ENCODE measurements at regions not wholly inside any gene's neighbourhood (a gene's known extent, or its start where the extent isn't known, plus 50 kb on each side); places are given as distances from the start of the nearest gene placed in this dataset.

GRCh38 chr2:109066917-109067597 lies 61.9 kb upstream of the SH3RF3 start:
- Histone ChIP-seq H3K4me3 (no peak overlapping the region), H3K4me1 (no peaks in the 10 kb centered on the region), H3K36me3 (no peaks in the 10 kb centered on the region), H3K27me3 (no peaks in the 10 kb centered on the region), H3K27ac (no peak overlapping the region), H3K9me3 (no peaks in the 10 kb centered on the region)
- no peak for ATAC-seq
- intact Hi-C loops (cut with DNase I) = no loop called here
- TF ChIP-seq CTCF (IDR thresholded peaks at IDR 0.05) = no peak
- no peak for DNase-seq
- 74 to 81% methylated on average over 19 of the region's 19 CpGs for WGBS, 2 donors
- no peak for FAIRE-seq

DNA sequence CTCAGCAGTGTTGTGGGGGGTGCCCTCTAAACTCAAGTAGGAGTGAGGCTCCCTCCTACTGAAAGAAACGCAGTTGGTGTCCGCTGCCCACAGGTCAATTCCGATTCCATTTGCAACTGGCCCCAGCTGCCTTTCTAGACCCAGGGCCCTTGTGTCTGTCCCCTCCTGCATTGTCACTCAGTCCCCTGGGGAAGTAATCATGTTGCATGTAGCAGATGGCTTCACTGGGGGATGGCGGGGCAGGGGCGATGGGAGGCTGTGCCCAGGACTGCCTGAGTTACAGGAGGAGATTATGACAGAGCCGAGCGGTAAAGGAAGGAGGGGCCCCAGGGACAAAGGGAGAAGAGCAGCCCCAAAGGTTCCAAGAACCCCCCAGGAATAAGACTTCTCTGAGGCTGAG lies 62.5 kb upstream of the SH3RF3 start:
- Histone ChIP-seq H3K36me3 (no peaks in the 10 kb centered on the region), H3K4me3 (no peak overlapping the region), H3K4me1 (no peaks in the 10 kb centered on the region), H3K27ac (no peak overlapping the region), H3K27me3 (no peaks in the 10 kb centered on the region), H3K9me3 (no peaks in the 10 kb centered on the region)
- intact Hi-C loops (cut with DNase I) = no loop called here
- DNase-seq (no peak), ATAC-seq (no peak), FAIRE-seq (no peak)
- TF ChIP-seq CTCF (IDR thresholded peaks at IDR 0.05) = no peak
- 76 to 93% methylated on average over 7 of the region's 7 CpGs for WGBS, 2 donors

DNA sequence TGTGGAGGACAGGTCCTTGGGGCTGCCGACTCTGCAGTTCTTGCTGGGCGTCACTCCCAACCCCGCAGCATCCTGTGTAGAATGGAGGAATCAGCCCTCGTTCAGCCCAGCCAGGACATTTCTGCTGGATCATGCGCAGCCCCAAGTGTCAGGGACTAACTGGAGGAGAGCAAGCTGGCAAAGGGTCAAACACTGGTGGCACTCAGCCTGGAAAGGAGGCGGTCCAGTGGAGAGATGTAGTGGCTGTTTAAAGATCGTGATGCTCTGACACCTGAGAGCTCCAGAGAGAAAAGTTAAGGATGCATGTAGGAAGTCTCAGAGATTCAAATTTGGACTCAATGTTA lies 63.6 kb upstream of the SH3RF3 start:
- ATAC-seq = peak in 1 of 4 donors; percentile 44
- 22 to 24% methylated on average over 7 of the region's 7 CpGs for WGBS, 2 donors
- Histone ChIP-seq H3K9me3 (no peaks in the 10 kb centered on the region), H3K27me3 (no peaks in the 10 kb centered on the region), H3K27ac (no peak overlapping the region), H3K4me1 (no peaks in the 10 kb centered on the region), H3K4me3 (no peak overlapping the region), H3K36me3 (no peaks in the 10 kb centered on the region)
- intact Hi-C loops (cut with DNase I) = no loop called here
- DNase-seq = peak in 1 of 6 donors; percentile 6
- FAIRE-seq = no peak
- no peak for TF ChIP-seq CTCF (IDR thresholded peaks at IDR 0.05)

DNA sequence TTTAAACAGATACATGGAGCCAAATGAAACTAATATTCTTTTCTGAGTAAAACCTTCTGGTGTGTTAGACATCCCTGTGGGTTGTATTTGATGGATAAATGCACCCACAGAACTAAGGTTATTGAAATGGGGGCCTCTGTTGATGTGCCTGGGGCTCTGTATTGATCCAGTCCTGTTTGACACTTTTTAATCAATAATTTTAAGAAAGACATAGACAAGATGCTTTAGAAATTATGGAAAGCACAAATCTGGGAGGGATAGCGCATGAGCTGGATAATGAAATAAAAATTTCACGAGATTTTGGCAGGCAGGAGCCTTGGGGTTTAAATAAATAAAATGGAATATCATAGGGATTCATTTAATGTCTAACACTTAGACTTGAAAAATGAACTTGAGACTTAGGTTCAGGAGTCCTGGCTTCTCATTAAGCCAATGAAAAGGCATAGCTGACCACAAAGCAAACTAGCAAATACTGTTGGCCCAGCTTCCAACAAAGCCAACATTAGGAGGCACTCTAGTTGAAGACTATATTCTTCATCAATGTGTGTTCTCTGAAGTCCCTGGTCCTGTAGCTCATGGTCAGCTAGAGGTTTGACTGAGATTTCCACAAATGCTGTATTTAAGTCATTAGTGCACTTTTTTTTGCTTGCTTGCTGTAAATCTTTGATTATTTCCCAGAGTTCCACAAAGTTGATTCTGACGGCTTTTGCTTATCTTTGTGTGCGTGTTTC lies 64.2 kb upstream of the SH3RF3 start:
- Histone ChIP-seq H3K9me3 (no peaks in the 10 kb centered on the region), H3K36me3 (no peaks in the 10 kb centered on the region), H3K27me3 (no peaks in the 10 kb centered on the region), H3K27ac (no peak overlapping the region), H3K4me1 (no peaks in the 10 kb centered on the region), H3K4me3 (no peak overlapping the region)
- intact Hi-C loops (cut with DNase I) = no loop called here
- 37 to 47% methylated on average over 4 of the region's 4 CpGs for WGBS, 2 donors
- DNase-seq = no peak
- ATAC-seq = no peak
- TF ChIP-seq CTCF (IDR thresholded peaks at IDR 0.05) = no peak
- FAIRE-seq = no peak

Data from pancreas (tissue), 10 donors.